ENCODE measurements at regions not wholly inside any gene's neighbourhood (a gene's known extent, or its start where the extent isn't known, plus 50 kb on each side); places are given as distances from the start of the nearest gene placed in this dataset.

DNA sequence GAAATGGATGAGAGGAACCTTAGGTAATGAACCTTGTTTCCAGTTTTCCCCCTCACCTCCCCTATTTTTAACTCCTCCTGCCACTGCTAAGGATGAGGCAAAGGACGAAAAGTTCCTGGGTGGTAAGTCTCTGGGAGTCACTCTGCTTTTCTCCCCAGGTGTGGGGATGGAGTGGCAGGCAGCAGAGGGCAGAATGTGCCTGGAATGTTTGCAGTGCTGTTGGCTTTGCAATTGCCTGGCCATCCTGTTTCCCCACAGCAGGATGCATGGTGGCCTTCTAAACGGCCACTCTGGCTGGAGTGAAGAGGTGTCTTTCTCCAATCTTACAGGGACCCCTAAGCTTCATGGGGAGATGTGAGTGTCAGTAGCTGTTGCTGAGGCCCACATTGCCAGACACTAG is 432.5 kb upstream of the ZFHX3 start:
- ATAC-seq (no peak), DNase-seq (ENCODE audit: low spot score) (peak; percentile 28)
- Histone ChIP-seq H3K79me2 (replicated peaks; ENCODE audit: insufficient read depth) (no peaks in the 10 kb centered on the region), H3K27ac (ENCODE audit: low read depth) (no peak overlapping the region), H3K27me3 (ENCODE audit: insufficient read depth) (no peaks in the 10 kb centered on the region), H4K20me1 (replicated peaks; ENCODE audit: insufficient read depth) (no peaks in the 10 kb centered on the region), H3K4me3 (no peak overlapping the region), H3K36me3 (ENCODE audit: insufficient read depth) (no peaks in the 10 kb centered on the region), H2AFZ (no peak overlapping the region), H3K4me1 (ENCODE audit: insufficient read depth) (peaks cover 30% of the 10 kb centered on the region), H3F3A (replicated peaks; ENCODE audit: low read depth) (no peaks in the 10 kb centered on the region), H3K9me2 (ENCODE audit: insufficient read depth) (peaks cover 15% of the 10 kb centered on the region), H3K4me2 (no peak overlapping the region)
- H3K9me3 Mint-ChIP-seq = no peaks in the 10 kb centered on the region
- H3K4me3 Mint-ChIP-seq = no peak overlapping the region
- no peaks in the 10 kb centered on the region for H3K36me3 Mint-ChIP-seq (ENCODE audit: low read depth)
- TF ChIP-seq, protein P1, sequence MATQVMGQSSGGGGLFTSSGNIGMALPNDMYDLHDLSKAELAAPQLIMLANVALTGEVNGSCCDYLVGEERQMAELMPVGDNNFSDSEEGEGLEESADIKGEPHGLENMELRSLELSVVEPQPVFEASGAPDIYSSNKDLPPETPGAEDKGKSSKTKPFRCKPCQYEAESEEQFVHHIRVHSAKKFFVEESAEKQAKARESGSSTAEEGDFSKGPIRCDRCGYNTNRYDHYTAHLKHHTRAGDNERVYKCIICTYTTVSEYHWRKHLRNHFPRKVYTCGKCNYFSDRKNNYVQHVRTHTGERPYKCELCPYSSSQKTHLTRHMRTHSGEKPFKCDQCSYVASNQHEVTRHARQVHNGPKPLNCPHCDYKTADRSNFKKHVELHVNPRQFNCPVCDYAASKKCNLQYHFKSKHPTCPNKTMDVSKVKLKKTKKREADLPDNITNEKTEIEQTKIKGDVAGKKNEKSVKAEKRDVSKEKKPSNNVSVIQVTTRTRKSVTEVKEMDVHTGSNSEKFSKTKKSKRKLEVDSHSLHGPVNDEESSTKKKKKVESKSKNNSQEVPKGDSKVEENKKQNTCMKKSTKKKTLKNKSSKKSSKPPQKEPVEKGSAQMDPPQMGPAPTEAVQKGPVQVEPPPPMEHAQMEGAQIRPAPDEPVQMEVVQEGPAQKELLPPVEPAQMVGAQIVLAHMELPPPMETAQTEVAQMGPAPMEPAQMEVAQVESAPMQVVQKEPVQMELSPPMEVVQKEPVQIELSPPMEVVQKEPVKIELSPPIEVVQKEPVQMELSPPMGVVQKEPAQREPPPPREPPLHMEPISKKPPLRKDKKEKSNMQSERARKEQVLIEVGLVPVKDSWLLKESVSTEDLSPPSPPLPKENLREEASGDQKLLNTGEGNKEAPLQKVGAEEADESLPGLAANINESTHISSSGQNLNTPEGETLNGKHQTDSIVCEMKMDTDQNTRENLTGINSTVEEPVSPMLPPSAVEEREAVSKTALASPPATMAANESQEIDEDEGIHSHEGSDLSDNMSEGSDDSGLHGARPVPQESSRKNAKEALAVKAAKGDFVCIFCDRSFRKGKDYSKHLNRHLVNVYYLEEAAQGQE (IDR thresholded peaks at IDR 0.05; ENCODE audit: unreplicated experiment) = no peak
- no peak for TF ChIP-seq ZNF114 (CRISPR knock-in tag; IDR thresholded peaks at IDR 0.05)
- TF ChIP-seq, protein P2, sequence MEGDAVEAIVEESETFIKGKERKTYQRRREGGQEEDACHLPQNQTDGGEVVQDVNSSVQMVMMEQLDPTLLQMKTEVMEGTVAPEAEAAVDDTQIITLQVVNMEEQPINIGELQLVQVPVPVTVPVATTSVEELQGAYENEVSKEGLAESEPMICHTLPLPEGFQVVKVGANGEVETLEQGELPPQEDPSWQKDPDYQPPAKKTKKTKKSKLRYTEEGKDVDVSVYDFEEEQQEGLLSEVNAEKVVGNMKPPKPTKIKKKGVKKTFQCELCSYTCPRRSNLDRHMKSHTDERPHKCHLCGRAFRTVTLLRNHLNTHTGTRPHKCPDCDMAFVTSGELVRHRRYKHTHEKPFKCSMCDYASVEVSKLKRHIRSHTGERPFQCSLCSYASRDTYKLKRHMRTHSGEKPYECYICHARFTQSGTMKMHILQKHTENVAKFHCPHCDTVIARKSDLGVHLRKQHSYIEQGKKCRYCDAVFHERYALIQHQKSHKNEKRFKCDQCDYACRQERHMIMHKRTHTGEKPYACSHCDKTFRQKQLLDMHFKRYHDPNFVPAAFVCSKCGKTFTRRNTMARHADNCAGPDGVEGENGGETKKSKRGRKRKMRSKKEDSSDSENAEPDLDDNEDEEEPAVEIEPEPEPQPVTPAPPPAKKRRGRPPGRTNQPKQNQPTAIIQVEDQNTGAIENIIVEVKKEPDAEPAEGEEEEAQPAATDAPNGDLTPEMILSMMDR (conservative IDR thresholded peaks at IDR 0.05; ENCODE audit: low read depth in 2 of 2) = peak; percentile 12 to 62; a peak in 2 of 4 replicates
- TF ChIP-seq, protein P3, sequence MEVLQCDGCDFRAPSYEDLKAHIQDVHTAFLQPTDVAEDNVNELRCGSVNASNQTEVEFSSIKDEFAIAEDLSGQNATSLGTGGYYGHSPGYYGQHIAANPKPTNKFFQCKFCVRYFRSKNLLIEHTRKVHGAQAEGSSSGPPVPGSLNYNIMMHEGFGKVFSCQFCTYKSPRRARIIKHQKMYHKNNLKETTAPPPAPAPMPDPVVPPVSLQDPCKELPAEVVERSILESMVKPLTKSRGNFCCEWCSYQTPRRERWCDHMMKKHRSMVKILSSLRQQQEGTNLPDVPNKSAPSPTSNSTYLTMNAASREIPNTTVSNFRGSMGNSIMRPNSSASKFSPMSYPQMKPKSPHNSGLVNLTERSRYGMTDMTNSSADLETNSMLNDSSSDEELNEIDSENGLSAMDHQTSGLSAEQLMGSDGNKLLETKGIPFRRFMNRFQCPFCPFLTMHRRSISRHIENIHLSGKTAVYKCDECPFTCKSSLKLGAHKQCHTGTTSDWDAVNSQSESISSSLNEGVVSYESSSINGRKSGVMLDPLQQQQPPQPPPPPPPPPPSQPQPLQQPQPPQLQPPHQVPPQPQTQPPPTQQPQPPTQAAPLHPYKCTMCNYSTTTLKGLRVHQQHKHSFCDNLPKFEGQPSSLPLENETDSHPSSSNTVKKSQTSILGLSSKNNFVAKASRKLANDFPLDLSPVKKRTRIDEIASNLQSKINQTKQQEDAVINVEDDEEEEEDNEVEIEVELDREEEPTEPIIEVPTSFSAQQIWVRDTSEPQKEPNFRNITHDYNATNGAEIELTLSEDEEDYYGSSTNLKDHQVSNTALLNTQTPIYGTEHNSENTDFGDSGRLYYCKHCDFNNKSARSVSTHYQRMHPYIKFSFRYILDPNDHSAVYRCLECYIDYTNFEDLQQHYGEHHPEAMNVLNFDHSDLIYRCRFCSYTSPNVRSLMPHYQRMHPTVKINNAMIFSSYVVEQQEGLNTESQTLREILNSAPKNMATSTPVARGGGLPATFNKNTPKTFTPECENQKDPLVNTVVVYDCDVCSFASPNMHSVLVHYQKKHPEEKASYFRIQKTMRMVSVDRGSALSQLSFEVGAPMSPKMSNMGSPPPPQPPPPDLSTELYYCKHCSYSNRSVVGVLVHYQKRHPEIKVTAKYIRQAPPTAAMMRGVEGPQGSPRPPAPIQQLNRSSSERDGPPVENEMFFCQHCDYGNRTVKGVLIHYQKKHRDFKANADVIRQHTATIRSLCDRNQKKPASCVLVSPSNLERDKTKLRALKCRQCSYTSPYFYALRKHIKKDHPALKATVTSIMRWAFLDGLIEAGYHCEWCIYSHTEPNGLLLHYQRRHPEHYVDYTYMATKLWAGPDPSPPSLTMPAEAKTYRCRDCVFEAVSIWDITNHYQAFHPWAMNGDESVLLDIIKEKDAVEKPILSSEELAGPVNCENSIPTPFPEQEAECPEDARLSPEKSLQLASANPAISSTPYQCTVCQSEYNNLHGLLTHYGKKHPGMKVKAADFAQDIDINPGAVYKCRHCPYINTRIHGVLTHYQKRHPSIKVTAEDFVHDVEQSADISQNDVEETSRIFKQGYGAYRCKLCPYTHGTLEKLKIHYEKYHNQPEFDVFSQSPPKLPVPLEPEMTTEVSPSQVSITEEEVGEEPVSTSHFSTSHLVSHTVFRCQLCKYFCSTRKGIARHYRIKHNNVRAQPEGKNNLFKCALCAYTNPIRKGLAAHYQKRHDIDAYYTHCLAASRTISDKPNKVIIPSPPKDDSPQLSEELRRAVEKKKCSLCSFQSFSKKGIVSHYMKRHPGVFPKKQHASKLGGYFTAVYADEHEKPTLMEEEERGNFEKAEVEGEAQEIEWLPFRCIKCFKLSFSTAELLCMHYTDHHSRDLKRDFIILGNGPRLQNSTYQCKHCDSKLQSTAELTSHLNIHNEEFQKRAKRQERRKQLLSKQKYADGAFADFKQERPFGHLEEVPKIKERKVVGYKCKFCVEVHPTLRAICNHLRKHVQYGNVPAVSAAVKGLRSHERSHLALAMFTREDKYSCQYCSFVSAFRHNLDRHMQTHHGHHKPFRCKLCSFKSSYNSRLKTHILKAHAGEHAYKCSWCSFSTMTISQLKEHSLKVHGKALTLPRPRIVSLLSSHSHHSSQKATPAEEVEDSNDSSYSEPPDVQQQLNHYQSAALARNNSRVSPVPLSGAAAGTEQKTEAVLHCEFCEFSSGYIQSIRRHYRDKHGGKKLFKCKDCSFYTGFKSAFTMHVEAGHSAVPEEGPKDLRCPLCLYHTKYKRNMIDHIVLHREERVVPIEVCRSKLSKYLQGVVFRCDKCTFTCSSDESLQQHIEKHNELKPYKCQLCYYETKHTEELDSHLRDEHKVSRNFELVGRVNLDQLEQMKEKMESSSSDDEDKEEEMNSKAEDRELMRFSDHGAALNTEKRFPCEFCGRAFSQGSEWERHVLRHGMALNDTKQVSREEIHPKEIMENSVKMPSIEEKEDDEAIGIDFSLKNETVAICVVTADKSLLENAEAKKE (CRISPR knock-in tag; IDR thresholded peaks at IDR 0.05) = no peak
- peaks cover 8% of the 10 kb centered on the region for H3K27me3 Mint-ChIP-seq (ENCODE audit: insufficient read depth, low read depth, poor library complexity)
- no peak overlapping the region for H3K27ac Mint-ChIP-seq
- peaks cover 35% of the 10 kb centered on the region for H3K4me1 Mint-ChIP-seq
